KG1 (cell line): ENCODE measurements at regions not wholly inside any gene's neighbourhood (a gene's known extent, or its start where the extent isn't known, plus 50 kb on each side); places are given as distances from the start of the nearest gene placed in this dataset.

ENCODE experiments used
- DNase-seq: peaks from one replicate; lab custom pipeline; 2025; lab: John Stamatoyannopoulos, UW

DNA sequence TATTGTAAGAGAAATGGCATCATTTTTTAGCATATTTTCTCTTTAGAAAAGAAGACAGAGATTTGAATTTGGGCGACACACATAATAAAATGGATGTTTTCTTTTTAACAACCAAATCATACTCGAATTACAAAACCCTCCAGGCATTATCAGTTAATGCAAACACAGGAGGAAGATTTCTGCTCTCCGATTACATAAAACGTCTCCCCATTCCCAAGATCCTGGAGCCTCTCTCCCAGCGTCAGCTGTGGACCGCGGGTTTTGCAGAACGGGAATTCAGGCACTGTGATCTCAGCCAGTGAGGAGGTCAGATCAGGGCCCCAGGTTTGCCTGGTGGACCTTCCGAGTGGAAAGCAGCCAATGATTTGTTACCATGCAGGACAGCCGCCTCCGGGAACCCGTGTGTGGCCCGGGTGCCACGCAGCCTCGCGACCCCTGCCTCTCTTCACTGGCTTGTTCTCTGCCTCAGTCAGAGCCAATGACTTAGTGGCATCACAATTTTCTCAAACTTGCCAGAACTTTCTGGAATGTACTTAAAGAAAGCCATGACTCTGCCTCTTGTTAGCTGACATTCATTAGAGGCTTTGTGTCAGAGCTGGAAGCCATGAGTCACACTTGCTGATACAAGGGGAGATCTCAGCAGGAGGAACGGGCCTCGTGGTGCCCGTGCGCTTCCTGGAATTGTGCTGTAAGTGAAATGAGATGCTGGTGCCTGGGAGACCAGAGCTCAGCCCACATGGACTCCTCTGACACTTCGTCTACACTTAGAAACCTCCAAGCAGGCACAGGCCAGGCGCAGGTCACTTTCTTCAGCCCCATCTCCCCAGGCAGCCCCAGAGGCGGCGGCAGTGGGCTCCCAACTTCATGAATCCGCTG lies 246.1 kb downstream of the KLF6 start:
- DNase-seq: no peak

DNA sequence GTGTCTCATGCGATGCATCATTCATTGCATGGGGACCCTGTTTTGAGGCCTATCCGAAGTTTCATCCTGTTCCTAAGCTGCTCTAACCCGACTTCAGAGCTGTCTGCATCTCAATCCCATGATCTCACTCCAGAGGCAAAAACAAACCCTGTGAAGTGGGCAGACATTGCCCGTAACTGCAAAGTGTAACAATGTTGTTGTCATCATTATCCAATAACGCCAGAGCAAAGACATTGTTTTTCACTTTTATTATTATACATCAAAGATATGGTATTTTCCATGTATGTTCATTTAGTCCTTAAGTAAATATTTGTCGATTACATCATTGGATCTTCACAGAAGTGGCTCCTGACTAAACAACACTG lies 246.7 kb downstream of the KLF6 start:
- DNase-seq: no peak

DNA sequence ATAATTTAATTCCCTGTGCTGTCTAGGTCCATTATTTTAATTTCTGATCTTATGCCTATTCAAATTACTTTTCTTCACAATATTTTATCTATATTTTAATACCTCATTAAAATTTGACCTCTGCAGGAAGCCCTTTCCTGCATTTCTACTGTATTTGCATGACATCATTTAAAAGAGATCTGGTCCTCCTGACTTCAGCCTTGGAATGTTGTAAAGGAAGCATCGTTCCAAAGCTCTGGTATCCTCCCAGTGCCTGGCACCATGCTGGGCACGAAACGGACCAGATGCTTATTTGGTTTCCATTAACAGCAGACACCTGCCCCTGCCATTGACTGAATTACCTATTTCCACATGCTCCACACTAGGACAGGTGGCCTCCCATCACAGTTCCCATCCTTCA lies 247.5 kb downstream of the KLF6 start:
- DNase-seq: no peak

DNA sequence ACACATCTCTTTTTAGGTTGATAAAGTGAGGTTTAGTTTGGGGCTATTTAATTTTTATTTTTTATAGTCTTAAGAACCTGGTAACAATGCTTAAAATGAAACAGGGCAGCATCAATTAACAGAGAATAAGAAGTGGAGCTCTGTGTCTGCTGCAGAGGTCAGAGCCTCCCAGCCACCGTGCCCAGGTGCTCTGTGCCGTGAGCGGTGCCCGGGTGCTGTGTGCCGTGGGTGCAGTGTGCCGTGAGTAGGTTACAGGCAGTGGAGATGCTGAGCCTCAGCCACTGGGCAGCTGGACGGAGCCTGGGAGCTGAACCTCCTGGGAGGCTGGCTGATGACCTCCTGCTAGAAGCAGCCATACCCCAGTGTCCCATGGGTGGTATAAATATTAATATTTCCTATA lies 250.0 kb downstream of the KLF6 start:
- DNase-seq: no peak

DNA sequence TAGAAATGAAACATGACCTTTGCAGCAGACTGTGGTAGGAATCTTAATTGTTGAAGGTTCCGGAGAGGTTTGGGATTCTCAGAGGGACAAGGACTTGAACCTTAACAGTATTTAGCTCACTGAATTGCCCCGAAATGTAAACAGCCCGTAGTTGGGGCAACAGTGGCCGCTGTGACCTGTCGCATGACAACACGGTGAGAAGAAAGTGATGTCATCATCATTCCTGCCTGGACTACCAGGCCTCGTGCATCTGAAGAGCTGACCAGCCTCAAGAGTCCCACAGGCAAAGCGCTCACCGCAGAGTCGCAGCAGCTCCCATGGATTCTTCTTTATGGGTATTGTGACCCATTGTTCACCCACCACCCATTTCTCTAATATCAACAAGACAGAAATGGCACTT lies 250.6 kb downstream of the KLF6 start:
- no peak for DNase-seq

DNA sequence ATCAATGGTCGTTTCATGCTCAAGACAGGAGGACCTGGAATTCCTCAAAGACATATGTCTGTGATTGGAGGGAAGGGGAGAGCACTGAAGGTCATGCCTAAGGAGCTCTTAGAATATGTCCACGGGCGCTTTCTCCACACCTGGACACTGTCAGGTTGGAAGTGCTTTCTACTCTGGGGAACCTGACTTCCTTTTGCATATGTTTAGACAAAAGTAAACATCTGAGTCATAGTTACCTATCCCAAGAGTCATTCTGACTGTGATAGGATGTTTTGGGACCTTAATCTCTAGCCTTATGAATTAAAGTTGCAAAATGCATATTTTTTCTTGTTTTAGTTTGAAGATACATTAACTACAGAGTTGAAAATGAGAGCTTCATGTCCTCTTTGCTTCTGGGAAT lies 251.7 kb downstream of the KLF6 start:
- no peak for DNase-seq

DNA sequence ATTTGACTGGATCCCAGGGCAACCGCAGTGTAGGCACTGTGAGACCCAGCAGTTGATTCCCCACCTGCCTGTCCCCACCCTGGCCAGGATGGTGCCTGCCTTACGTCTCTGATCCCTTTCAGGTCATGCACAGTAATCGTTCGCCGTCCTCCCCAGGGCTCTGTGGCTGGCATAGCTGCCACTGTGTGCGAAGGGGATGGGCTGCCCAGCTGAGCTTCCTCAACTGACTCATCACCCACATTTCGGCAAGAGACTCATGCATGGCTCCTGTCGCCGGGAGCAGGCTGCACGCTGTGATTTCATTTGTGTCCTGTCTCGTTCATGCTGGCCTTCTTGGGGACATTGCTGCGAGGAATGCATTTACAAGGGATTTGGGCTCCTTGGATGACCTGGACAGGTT lies 252.4 kb downstream of the KLF6 start:
- no peak for DNase-seq

DNA sequence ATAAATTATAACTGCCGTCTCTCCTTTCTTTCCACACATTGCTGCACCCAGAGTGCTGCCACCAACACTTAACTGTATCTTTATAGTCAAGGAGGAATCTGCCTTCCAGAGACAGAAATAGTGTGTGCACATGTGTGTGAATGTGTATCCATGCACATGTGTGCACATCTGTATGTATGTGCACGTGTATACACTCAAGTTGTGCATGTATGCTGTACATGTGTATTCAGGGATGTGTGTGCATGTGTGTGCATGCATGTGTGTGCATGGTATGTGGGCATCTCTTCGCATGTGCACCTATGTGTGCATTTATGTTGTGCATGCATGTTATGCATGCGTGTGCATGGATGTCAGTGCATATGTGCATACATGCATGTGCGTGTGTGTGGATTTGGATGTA lies 253.3 kb downstream of the KLF6 start:
- no peak for DNase-seq

DNA sequence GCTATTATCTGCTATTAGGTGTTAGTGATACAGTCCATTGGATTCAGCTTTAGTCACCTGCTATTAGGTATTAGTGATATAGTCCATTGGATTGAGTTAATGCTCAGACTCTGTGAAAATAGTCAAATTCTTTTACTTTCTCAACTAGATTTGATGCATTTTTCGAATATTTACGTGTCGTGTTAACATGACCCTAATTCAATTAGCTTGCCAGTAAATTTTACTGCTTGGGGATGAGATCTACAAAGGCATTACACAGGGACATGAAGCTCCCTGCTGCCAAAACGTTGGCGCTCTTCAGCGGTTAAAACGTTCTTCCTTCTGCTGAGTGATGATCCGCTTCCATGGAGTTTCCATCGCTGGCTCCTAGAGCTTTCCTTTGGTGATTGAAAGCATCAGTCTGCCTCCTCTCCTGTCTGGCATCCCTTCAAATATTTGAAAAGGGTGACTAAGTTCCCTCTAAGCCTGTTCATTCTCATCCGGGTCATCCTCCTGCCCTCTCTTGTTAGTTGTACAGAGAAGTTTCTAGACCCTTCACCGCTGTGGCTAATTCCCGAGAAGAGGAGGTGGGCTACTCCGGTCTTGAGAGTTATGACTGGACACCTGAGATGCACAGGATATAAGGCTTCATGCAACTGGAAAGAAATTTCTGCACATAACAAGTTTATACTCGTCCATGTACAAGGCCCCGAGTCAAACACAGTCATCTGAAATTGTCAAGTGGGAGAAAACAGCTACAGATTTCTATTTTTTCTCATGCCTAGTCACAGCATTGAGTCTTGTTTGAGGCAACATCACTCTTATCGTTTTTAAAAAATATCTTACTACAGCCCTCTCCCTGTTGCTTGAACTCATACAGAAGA lies 254.0 kb downstream of the KLF6 start:
- DNase-seq: no peak

DNA sequence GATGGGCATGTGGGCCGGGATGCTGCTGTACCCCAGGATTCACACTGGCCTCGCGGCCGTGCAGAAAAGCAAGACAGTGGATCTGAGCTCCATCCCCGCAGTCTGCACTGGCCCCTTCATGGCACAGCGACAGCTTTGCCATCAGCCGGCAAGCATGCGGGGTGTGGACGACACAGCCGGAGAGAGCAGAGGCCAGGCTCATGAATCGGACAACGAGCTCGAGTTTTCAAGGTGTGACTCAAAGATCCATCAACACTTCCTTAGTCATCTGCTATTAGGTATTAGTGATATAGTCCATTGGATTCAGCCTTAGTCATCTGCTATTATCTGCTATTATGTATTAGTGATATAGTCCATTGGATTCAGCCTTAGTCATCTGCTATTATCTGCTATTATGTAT lies 254.7 kb downstream of the KLF6 start:
- no peak for DNase-seq

DNA sequence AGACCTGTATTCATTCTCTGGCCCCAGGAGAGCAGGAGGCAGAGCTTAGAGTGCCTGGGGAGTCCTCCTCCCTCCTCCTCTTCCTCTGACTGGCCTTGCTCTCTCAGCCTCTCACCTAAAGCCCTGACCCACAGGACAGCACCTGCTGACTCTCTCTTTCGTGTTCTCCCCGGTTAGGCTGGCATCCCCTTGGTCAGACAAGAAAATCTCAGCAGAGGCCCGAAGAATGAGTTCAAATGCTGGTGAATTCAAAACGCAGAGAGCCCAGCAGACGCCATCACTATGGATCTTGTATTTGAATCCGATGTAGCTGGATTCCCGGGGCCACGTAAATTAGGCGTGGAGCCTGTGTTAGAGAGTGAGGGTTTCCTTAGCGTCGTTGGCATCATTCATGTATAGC lies 255.3 kb downstream of the KLF6 start:
- no peak for DNase-seq

DNA sequence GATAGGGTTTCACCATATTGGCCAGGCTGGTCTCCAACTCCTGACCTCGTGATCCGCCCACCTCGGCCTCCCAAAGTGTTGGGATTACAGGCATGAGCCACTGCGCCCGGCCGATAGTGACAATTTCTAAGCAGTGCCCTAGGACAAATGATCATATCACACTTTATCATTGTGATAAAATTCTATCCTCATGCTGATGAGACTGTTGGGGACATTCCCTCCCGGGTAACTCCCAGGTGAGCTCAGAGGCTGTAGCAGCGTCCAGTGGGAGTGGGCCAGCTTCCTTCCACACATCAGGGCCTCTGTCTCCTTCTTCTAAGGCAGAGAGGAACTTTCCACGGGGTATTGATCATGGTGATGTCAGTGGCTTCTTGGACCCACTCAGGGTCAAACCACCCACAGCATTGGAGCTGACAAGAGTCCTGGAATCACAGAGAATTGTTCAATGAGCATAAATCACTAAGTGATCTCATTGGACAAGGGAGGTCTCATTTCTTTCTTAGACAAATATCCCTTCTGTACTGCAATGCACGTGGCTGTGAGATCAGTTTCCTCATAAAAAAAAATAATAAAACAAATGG lies 256.1 kb downstream of the KLF6 start:
- no peak for DNase-seq

DNA sequence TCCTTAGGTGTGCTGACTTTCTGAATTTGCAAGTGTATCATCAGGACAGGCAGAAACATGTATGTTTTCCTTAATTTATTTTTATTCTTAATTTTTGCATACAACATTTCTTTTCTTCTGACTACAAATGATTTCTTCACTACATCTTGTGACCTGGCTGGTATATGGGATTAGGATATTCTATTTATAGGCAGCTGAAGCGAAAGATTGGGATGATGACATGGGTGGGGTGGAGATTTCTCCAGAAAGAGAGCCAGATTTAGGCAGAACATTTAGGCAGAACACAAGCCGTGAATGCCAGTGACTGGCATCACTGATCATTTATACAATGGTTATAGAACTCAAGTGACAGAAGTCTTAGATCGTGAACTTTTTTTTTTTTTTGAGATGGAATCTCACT lies 256.7 kb downstream of the KLF6 start:
- DNase-seq: no peak

DNA sequence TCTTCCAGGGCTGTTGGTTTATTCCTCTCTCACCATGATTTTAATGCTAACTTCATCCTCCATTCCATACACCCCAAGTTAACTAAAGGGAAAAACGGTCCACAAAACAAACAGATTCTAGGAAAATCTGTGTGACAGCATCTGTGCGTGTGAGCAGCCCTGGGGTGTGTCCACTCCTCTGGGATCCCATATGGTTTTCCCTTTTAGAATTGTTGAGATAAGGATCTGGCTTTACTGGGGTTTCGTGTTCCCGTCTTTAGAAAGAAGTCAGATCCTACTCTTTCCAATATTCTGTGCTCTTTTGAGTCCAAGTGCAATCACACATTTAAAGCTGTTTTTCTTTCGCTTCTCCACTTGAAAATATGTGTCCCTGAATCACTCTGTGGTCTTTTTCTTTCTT lies 257.1 kb downstream of the KLF6 start:
- DNase-seq: no peak

DNA sequence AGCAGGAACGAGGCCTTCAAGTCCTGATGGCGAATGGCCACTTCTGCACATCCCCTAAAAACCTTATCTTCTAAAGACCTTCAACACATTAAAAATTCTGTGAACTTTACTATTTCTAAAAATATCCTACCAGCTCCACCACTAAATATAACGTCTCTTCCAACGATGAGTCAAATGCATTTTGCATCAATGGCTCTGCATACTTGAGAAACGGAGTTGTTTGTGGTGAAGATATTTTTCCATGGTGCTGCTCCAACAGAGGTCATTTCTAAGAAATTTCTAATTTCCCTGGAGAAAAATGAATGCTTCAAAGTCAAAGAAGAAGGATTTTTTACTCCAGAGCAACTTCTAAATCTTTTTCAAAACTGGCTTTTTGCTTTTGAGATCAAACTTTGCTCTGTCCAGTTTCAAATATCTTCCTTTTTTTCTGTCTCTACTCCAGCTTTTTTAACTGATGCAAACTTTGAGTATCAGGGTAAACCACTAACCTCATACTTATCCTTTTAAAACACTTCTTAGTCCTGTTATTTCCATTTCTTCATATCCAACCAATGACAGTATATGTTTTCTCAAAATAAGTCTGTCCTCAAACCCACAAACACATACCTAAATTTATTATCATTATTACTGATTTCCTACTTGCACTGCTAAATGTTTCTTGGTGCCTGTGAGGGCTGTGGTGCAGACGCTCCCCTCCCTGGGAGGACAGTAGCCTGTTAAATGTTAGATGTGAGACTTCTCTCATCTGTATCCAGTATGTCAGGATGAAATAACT lies 258.1 kb downstream of the KLF6 start:
- DNase-seq: no peak

DNA sequence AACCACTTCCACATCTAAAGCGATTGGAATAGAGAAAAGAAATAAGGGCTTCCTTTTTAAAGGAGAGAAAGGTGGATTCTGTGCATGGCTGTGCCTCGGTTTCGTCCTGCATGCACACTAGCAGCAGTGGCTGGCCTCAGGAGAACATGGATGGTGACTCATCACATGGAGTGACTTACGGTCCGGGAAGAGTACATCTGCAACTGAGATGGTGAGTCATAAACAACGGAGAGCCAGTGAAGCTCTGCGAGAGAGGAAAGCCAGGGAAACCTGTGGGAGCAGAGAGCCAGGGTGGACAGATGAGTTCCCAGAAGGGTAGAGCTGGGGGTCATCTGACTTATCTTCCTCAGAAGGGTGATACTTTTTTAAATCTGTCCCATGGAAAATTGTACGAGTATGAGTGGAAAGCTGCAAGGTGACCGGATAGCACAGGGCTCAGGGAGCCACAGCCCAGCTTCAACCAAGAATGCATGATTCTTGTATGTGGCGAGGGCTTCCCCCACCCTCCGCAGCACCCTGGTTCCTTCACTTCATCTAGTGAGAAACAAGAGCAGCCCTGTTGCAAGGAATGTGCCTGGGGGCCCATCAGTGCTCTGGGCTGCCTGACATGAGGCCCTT lies 259.1 kb downstream of the KLF6 start:
- no peak for DNase-seq

DNA sequence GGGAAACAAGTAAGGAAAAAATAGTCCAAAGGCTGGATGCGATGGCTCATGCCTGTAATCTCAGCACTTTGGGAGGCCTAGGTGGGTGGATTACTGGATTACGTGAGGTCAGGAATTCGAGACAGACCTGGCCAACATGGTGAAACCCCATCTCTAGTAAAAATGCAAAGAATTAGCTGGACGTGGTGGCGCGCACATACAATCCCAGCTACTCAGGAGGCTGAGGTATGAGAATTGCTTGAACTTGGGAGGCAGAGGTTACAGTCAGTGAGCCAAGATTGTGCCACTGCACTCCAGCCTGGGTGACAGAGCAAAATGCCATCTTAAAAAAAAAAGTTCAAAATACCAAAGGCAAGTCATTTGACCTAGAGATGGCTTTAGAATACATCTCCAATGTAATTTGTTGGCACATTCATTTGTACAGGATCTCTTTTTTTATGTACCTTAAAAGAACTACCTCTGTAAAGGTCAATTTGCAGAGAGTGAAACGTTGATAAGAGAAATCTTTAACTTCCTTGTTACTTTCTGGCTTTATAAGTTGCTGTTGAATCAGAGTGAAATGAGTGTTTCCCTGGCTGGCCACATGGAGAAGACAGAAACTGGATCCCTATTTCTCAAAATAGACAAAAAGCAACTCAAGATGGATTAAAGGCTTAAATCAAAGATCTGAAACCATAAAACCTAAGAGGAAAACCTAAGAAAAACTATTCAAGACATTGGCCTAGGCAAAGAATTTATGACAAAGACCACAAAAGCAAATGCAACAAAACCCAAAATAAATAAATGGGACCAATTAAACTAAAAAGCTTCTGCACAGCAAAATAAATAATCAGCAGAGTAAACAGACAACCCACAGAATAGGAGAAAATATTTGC lies 260.7 kb downstream of the KLF6 start:
- DNase-seq: no peak

DNA sequence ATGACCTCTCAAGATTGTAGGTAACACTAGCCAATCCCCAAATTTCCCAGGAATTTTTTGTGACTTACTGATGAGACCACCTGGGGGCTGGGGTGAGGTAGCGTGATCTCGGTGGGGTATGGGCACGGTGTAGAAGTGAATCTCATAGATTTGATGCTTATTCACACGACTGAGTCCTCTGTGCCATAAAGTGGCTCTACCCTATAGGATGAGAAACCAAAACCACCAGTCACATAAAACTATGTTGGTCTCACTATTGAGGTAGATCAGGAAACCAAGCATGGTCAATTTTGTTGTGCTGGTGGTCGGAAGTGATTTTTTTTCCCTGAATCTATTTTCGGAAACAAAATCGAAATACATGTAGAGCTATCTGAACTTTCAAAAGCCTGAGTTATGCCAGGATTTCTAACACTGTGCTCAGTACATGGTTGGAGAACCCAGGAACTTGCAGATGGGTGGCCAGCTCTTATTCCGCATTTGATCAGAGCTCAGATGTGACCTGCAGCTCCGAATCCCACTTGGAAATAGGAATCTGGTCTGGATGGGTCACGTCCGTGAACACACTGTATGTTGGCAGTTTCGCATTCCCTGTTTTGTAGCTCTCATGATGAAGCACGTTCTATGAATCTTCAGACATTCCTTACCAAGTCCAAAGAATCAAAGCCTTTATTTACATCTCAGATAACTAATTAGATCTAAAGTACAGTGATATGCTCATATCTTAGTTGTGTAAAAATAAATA lies 261.5 kb downstream of the KLF6 start:
- no peak for DNase-seq

DNA sequence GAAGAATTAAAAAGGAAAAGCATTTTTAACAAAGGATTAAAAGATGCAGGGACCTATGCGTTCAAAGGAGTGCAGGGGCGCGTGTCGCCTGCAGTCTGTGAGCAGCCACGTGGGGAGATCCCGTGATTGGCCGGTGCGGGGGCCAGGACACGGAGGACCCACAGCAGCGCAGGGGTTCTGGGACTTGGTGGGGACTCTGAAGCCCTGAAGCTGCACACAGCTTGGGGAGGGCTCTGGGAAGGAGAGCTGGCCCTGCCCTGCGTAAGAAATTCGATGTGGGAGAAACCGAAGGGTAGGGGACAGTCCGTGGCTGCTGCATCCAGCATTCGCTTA lies 268.1 kb downstream of the KLF6 start:
- DNase-seq: no peak

DNA sequence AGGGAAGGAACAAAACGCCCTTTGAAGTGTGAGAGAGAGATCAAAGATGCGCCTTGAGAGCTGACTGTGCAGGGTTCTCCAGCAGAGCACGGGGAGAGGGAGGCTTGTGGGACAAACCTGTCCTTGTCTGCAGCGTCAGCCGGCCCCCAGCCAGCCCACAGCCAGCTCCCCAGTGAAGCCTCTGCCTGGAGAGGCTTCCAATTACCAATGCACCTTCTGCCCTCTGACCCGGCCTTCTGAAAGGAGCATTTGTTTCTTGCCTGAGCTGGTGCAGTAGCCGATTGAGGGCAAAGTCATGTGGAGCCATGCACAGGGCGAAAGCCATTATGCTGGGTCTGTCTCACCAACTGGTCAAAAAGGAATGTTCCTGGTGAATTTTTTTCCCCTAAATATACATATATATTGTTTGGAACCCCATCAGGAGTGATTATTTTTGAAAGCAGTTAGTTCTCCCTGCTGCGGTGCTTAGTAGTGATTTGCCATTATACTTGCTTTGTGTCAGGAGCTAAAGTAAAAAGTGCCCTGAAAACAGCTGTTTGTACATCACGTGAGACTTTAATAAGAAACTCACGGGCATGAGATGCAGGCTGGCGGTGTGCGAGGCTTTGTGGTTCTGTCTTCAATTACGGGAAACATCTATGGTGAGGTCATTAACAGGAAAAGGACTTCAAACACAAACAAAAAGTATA lies 268.6 kb downstream of the KLF6 start:
- DNase-seq: no peak
